MM.1S (cell line): ENCODE measurements at regions not wholly inside any gene's neighbourhood (a gene's known extent, or its start where the extent isn't known, plus 50 kb on each side); places are given as distances from the start of the nearest gene placed in this dataset.

Experiments
- DNase-seq: peaks from one replicate; pipeline ENCODE4 v3.0.0-alpha.2; 2015
- H2AFZ ChIP-seq: fragments of 300-600 bp; sonication (generic); 2 replicates; pipeline ENCODE4 v1.6.0; 2016; ENCODE audit warnings: antibody characterized with exemption, low read length
- H3F3A ChIP-seq: fragments of 300-600 bp; sonication (generic); 2 replicates; pipeline ENCODE4 v1.6.1; 2016; ENCODE audit warnings: mild to moderate bottlenecking, antibody characterized with exemption, low read length, moderate library complexity, mixed read lengths; ENCODE audit not compliant: insufficient read depth
- H3K27ac ChIP-seq: fragments of 300-600 bp; sonication (generic); 2 replicates; pipeline ENCODE4 v1.5.1; 2016; ENCODE audit warnings: mild to moderate bottlenecking, low read length
- H3K27me3 ChIP-seq: fragments of 300-600 bp; sonication (generic); replicated peaks from 2 replicates; pipeline ENCODE4 v1.6.0; 2016; ENCODE audit warnings: low read length; ENCODE audit not compliant: insufficient read depth
- H3K36me3 ChIP-seq: fragments of 300-600 bp; sonication (generic); replicated peaks from 2 replicates; pipeline ENCODE4 v1.6.1; 2016; ENCODE audit warnings: mild to moderate bottlenecking, low read length, mixed read lengths; ENCODE audit not compliant: insufficient read depth
- H3K4me1 ChIP-seq: fragments of 300-600 bp; sonication (generic); 2 replicates; pipeline ENCODE4 v1.6.1; 2016; ENCODE audit warnings: low read length, mixed read lengths
- H3K4me2 ChIP-seq: fragments of 300-600 bp; sonication (generic); 2 replicates; pipeline ENCODE4 v1.6.0; 2016; ENCODE audit warnings: low read depth, low read length
- H3K4me3 ChIP-seq: fragments of 300-600 bp; sonication (generic); 2 replicates; pipeline ENCODE4 v1.5.1; 2016; ENCODE audit warnings: low read length, mixed read lengths
- H3K79me2 ChIP-seq: fragments of 300-600 bp; sonication (generic); 2 replicates; pipeline ENCODE4 v1.6.1; 2016; ENCODE audit warnings: mixed run types, low read length, mixed read lengths
- H3K9ac ChIP-seq: fragments of 300-600 bp; sonication (generic); 2 replicates; pipeline ENCODE4 v1.6.1; 2016; ENCODE audit warnings: low read length, mixed read lengths
- H3K9me2 ChIP-seq: fragments of 300-600 bp; sonication (generic); replicated peaks from 2 replicates; pipeline ENCODE4 v1.6.1; 2016; ENCODE audit warnings: mild to moderate bottlenecking, low read length, mixed read lengths; ENCODE audit not compliant: insufficient read depth
- H3K9me3 ChIP-seq: fragments of 300-600 bp; sonication (generic); replicated peaks from 2 replicates; pipeline ENCODE4 v1.6.1; 2016; ENCODE audit warnings: mild to moderate bottlenecking, low read length, mixed read lengths; ENCODE audit not compliant: insufficient read depth
- H4K20me1 ChIP-seq: fragments of 300-600 bp; sonication (generic); 2 replicates; pipeline ENCODE4 v1.6.1; 2016; ENCODE audit warnings: mild to moderate bottlenecking, low read length, moderate library complexity, mixed read lengths; ENCODE audit not compliant: insufficient read depth
- EZH2 ChIP-seq: fragments of 300-600 bp; sonication (generic); optimal IDR thresholded peaks from 2 replicates; pipeline ENCODE3; 2017; ENCODE audit warnings: low read depth, mild to moderate bottlenecking, antibody characterized with exemption, low read length, mixed read lengths
- EZH2phosphoT487 ChIP-seq: fragments of 300-600 bp; sonication (generic); IDR thresholded peaks from 2 replicates; pipeline ENCODE4 v1.6.1; 2018; ENCODE audit warnings: antibody characterized with exemption, low read length
- TF ChIP-seq, protein P1 (sequence below): fragments of 300-600 bp; sonication (generic); IDR thresholded peaks from 2 replicates; pipeline ENCODE4 v1.5.1; 2016; ENCODE audit warnings: antibody characterized with exemption, low read length, mixed read lengths

DNA sequence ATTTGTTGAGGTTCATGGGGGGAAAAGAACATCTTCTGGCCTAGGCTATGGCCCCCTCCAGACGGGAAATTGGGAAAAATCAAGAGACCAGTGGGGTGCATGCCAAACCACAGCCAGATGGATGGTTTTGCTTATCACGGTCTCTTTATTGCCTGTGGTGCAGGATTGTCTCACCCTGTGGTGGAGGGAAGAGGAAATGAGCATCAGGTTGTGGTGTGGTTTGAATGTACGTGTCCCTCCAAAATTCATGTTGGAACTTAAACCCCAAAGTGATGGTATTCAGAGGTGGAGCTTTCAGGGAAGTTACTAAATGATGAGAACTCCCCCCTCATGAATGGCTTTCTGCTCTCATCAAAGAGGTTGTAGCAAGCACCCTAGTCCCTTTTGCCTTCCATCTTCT lies 525.7 kb downstream of the NPHP4 start:
- TF ChIP-seq EZH2: no peak
- H3K27ac ChIP-seq: no peak overlapping the region
- H3K27me3 ChIP-seq: peaks cover 94% of the 10 kb centered on the region
- H4K20me1 ChIP-seq: no peaks in the 10 kb centered on the region
- no peak overlapping the region for H2AFZ ChIP-seq
- no peaks in the 10 kb centered on the region for H3K79me2 ChIP-seq
- no peaks in the 10 kb centered on the region for H3K9me3 ChIP-seq
- H3K9ac ChIP-seq: no peak overlapping the region
- no peaks in the 10 kb centered on the region for H3K36me3 ChIP-seq
- H3K4me3 ChIP-seq: no peak overlapping the region
- H3F3A ChIP-seq: no peaks in the 10 kb centered on the region
- H3K4me1 ChIP-seq: no peaks in the 10 kb centered on the region
- DNase-seq: no peak
- H3K4me2 ChIP-seq: no peak overlapping the region
- H3K9me2 ChIP-seq: no peaks in the 10 kb centered on the region

DNA sequence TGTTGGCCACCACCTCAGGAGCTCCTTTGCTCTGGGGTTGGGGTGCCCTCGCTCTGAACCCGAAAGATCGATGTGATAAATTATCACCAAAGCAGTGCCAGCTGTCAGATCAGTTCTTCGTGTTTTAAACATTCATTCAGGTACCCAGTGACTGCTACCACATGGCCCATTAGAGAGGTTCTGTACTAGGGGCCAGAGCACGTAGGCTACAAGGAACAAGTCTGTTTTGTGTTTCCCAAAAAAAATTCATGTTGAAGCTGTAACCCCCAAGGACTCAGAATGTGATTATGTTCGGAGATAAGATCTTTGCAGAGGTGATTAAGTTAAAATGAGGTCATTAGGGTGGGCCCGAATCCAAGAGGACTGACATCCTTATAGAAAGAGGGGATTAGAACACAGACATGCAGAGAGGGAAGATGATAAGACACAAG lies 526.9 kb downstream of the NPHP4 start:
- DNase-seq: no peak
- H3K27ac ChIP-seq: no peak overlapping the region
- no peaks in the 10 kb centered on the region for H3K36me3 ChIP-seq
- no peak overlapping the region for H2AFZ ChIP-seq
- no peaks in the 10 kb centered on the region for H3K4me1 ChIP-seq
- no peaks in the 10 kb centered on the region for H3K79me2 ChIP-seq
- H3K9me2 ChIP-seq: no peaks in the 10 kb centered on the region
- no peak overlapping the region for H3K4me2 ChIP-seq
- peaks cover 92% of the 10 kb centered on the region for H3K27me3 ChIP-seq
- H3K9ac ChIP-seq: no peak overlapping the region
- H3K4me3 ChIP-seq: no peak overlapping the region
- H3F3A ChIP-seq: no peaks in the 10 kb centered on the region
- no peaks in the 10 kb centered on the region for H4K20me1 ChIP-seq
- no peaks in the 10 kb centered on the region for H3K9me3 ChIP-seq
- TF ChIP-seq EZH2phosphoT487 (no peak), EZH2 (no peak)
- TF ChIP-seq, protein P1, sequence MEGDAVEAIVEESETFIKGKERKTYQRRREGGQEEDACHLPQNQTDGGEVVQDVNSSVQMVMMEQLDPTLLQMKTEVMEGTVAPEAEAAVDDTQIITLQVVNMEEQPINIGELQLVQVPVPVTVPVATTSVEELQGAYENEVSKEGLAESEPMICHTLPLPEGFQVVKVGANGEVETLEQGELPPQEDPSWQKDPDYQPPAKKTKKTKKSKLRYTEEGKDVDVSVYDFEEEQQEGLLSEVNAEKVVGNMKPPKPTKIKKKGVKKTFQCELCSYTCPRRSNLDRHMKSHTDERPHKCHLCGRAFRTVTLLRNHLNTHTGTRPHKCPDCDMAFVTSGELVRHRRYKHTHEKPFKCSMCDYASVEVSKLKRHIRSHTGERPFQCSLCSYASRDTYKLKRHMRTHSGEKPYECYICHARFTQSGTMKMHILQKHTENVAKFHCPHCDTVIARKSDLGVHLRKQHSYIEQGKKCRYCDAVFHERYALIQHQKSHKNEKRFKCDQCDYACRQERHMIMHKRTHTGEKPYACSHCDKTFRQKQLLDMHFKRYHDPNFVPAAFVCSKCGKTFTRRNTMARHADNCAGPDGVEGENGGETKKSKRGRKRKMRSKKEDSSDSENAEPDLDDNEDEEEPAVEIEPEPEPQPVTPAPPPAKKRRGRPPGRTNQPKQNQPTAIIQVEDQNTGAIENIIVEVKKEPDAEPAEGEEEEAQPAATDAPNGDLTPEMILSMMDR: no peak

DNA sequence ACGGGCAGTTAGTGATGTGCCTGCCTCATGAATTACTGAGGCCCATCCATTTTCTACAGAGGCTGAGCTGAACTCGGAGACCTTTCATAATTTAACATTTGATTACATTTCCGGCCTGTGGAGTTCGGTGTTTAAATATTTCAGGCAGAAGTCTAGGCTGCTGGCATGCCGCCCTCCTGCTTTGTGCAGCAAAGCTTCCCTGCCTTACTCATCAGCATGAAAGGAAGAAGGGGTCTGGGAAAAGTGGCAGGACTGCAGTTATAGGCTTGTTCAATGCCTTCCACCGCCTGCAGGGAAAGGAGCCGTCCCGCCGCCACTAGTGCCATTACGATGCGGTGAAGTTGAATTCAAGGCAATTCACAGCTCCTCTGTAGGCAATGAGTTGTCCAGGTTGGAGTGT lies 527.9 kb downstream of the NPHP4 start:
- Histone ChIP-seq H3K27ac (no peak overlapping the region), H3F3A (no peaks in the 10 kb centered on the region), H4K20me1 (no peaks in the 10 kb centered on the region), H3K9ac (no peak overlapping the region), H2AFZ (no peak overlapping the region), H3K4me2 (no peak overlapping the region), H3K4me1 (no peaks in the 10 kb centered on the region), H3K9me2 (no peaks in the 10 kb centered on the region), H3K4me3 (no peak overlapping the region), H3K9me3 (no peaks in the 10 kb centered on the region), H3K36me3 (no peaks in the 10 kb centered on the region), H3K27me3 (peaks cover 94% of the 10 kb centered on the region), H3K79me2 (no peaks in the 10 kb centered on the region)
- TF ChIP-seq, protein P1: no peak
- no peak for TF ChIP-seq EZH2phosphoT487
- no peak for DNase-seq

DNA sequence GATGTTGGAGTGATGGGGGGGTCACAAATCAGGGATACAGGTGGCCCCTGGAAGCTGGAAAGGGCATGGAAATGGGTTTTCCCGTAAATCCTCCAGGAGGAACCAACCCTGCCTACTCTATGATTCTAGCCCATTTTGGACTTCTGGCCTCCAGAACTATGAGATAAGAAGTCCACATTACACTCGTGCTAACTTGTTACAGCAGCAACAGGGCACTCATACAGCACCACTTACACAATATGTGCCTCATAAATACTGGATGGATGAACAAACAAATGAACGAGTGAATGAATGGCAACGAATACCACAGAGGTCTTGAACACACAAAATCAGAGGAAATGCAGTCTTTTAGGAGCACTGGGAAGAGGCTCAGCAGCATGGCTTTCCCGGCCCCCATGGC lies 531.3 kb downstream of the NPHP4 start:
- no peaks in the 10 kb centered on the region for H3F3A ChIP-seq
- H4K20me1 ChIP-seq: no peaks in the 10 kb centered on the region
- no peak overlapping the region for H3K27ac ChIP-seq
- H3K27me3 ChIP-seq: peaks cover 91% of the 10 kb centered on the region
- no peaks in the 10 kb centered on the region for H3K79me2 ChIP-seq
- H2AFZ ChIP-seq: no peak overlapping the region
- H3K9ac ChIP-seq: no peak overlapping the region
- no peaks in the 10 kb centered on the region for H3K9me2 ChIP-seq
- DNase-seq: no peak
- no peak overlapping the region for H3K4me2 ChIP-seq
- no peaks in the 10 kb centered on the region for H3K9me3 ChIP-seq
- no peak overlapping the region for H3K4me3 ChIP-seq
- no peak for TF ChIP-seq EZH2
- H3K4me1 ChIP-seq: no peaks in the 10 kb centered on the region
- no peaks in the 10 kb centered on the region for H3K36me3 ChIP-seq
